T-helper 22 cell (primary cell): ENCODE measurements at regions not wholly inside any gene's neighbourhood (a gene's known extent, or its start where the extent isn't known, plus 50 kb on each side); places are given as distances from the start of the nearest gene placed in this dataset.

Source experiments
- DNase-seq: peaks from one replicate; pipeline ENCODE4 v3.0.0-alpha.2; 2020; ENCODE audit warnings: low read depth

DNA sequence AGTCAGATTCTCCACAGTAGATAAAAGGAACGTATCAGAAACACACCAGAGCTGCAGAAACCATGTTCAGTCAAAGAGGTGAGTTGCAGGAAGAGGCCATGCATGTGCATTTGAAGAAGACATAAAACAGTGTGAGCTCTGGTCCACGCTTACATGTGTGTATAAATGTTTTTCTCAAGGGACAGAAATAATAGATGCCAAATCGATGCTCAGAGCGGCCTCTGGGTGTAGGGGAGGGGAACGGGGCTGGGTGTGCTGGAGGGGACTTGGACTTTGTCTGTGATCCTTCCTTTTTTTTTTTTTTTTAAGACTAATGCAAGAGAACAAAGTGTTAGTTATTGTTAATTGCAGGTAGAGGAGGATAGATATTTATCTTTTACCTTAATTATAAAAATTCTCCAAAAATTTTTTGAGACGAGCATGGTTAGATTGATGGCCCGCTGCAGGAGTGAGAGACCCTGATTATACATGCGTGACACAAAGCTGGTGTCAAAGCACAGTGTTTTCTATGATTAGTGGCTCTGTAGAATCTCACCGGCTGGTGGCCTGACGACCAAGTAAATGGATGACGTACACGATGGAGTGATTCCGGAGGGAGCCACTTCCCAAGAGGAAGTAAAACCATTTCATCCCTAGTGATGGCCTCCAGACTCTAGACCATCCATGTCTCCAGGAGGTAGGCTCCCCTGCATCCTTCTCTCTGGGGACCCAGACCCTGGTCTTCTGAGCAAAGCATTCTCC, 240.2 kb downstream of the ENGASE start:
- DNase-seq: no peak

- no peak for DNase-seq
Measured at GRCh38 chr17:79311373-79311772, 236.7 kb downstream of the ENGASE start.

DNA sequence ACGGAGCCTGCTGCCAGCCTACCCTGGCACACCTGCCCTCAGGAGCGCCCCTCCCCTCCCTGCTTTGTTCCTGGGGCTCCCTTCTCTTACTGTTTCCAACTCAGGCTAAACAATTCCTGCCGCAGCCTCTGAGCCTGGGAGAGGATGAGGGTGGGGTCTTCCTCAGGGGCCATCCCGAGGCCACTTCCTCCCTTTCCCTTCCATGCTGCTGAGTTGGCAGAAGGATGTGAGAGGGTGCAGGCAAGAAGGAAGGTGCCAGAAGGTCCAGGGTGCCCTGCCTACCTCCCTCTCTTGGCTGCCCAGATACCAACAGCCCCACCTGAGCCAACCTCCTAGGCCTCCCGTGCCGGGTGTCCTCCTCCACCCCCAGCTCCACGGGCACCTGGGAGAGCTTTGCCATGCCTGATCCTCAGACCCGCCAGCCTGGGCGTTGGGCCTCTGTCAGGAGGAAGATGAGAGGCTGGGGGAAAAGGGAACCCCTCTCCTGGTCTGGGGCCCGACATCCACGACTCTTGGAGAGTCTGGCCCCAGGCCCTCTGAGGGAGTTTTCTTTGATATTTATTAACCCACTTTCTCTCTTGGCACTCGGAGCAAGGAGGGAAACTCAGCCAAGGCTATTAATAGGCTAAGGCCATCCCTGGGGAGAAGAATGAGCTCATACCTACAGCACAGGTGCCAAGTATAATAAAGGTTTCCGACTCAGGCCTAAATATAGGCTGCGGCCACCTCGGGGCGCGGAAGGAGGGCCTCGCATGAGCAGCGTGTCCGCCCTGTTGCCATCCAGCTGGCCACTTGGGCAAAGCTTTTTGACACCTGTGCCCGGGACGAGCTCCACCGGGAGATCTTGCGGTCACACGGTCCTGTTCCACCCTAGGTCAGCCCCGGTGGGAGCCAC, 232.0 kb downstream of the ENGASE start:
- DNase-seq: no peak

DNA sequence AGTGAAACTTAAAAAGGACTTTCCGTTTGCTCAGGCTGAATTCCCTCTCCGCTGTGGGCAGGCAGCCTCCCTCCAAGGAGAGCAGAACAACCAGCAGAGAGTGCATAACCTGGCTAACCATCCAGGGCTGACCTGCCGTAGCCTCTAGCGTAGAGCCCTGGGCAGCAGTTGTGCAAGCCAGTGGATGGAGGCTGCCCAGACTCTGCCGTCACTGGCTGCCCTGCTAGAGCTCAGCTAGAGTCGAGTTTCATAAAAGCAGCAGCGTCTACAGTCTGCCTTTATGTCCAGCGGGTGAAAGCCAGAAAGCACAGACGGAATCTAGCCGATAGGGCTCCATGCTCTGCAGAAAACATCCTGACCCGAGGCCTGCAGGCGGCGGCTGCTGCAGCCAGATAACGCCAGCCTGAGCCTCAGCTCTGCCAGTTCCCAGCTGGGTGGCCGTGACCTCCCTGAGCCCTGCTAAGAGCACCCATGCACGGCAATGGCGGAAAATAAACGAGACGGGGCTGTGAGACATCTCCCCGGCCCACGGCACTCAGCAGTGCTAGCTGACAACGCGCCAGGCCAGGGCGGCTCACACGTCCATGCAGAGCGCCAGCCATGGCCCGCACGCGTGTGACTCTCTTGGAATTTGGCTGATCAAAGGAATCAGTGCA, 231.3 kb downstream of the ENGASE start:
- no peak for DNase-seq

GRCh38 chr17:79305376-79305767, 230.7 kb downstream of the ENGASE start:
- DNase-seq: no peak

GRCh38 chr17:79304884-79305283, 230.3 kb downstream of the ENGASE start:
- no peak for DNase-seq

DNA sequence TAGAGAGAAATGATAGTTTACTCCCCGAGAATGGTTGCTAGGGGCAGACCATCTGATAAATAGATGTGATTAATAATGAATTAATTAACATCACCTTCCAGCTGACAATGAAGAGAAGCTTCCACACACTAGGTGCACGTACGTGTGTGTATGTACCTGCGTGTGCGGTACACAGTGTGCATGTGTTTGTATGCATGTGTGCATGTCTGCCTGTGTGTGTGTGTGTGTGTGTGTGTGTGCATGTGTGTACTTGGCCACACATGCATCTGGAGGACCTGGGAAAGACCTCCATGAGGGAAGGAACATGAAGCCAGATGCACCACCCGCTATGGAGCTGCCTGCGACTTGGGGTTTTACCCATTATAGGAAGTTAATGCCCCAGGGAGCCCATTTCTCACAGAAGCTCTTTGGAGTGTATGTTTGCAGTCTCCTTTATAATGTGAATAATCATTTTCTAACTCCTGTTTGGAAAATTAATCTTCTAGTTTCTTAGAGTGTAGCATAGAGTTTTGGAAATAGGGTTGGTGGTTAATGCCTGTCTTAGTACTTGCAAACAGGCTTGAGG, 229.1 kb downstream of the ENGASE start:
- no peak for DNase-seq

DNA sequence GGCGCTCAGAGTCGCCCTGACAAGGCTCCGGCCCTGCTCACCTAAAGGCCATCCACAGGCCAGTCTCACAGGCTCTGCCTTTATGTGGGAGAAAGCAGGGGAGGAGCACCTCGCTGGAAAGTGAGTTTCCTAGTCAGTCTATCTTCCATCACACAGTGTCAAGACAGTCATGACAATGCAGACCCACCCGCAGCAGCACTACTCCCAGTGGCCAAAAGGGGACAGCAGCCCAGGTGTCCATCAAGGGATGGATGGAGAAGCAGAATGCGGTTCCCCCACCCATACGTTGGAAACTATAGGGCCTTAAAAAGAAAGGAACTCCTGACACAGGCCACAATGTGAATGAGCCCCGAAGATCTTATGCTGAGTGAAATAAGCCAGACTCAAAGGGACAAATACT, 226.8 kb downstream of the ENGASE start:
- no peak for DNase-seq

DNA sequence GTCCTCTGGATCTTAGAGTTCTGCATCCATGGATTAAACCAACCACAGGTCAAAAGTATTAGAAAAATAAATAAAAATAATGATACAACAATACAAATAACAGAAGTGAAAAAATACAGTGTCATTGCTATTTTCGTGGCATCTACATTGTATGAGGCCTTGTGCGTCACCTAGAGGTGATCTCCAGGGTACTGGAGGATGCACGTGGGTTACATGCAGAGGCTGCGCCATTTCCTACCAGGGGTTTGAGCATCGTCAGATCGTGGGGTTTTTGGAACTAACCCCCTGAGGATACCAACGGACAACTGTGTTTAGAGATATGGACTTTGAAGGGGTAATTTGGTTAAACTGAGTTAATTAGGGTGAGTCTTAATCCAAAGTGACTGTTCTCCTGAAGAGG, 224.7 kb downstream of the ENGASE start:
- no peak for DNase-seq

GRCh38 chr17:79298799-79299198, 224.2 kb downstream of the ENGASE start:
- no peak for DNase-seq

DNA sequence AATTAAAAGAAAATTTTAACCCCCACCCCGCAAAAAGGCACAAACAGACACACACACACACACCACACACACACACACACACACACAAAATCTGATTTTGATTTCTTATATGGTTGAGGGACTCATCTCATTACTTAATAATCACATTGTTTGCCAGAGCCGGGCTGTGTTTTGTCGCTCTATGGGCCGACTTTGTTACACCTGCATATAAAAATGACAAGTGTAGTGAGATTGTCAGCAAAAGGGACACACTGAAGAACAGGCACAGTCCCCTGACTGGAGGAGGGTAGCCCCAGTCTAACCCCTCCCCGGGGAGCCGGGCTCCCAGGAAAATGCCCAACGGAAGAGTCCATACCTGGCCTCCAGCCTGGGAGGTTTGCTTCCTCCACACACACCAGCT, 221.6 kb downstream of the ENGASE start:
- no peak for DNase-seq

DNA sequence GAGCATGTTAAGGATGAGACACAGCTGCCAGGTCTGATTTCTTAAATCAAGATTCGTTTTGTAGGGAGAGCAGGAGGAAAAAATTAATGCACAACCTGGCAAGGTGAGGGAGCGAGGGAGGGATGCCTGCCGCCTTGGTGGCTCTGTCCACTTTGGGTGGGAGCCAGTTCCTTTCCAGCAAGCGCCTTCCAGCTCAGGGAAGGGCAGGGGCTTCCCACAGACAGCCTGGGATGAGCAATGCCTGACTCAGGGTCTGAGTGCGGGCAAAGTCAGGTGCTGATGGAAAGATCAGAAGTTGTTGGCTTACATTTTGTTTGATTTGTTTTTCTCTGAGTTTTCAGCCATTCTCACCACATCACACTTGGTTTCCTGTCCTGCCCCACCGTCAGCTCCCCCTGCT, 220.7 kb downstream of the ENGASE start:
- no peak for DNase-seq

GRCh38 chr17:79294459-79295071, 219.9 kb downstream of the ENGASE start:
- no peak for DNase-seq

DNA sequence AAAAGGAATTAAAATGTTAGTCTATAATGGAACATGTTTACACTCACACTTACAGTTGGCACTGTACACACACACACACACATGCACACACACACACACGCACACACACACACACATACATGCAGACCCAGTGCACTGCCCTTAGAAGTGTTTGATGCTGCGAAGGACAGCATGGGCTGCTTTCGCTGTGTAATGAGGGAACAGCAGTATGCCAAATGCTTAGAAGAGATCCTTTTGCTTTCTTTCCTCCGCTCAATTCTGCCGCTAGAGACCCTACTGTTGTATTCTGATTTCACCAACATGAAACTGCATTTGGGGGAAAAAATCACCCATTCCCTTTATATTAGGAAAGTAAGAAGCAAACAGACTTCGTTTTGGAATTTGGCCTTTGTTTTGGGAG, 217.9 kb downstream of the ENGASE start:
- no peak for DNase-seq

- no peak for DNase-seq
Measured at GRCh38 chr17:79291391-79291790, 216.8 kb downstream of the ENGASE start.

GRCh38 chr17:79290726-79291125, 216.1 kb downstream of the ENGASE start:
- DNase-seq: no peak

DNA sequence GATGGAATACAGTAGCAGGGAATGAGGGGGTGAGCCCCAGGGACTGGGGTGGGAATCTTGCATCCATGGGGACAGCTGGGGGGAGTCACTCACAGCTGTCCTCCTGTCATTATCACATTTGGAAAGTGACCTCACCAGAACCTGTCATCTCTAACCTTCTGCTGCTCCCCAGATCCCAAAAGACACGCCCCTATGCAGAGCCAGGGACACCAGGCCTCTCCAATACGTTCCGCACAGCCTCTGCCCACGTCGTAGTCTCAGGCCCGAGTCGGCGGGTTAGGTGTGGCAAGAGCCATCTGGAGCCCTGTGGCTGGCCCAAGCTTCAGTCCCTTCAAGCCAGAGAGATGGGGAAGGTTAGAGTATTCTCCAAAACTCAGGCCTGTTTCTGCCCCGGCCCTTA, 214.3 kb downstream of the ENGASE start:
- DNase-seq: no peak

DNA sequence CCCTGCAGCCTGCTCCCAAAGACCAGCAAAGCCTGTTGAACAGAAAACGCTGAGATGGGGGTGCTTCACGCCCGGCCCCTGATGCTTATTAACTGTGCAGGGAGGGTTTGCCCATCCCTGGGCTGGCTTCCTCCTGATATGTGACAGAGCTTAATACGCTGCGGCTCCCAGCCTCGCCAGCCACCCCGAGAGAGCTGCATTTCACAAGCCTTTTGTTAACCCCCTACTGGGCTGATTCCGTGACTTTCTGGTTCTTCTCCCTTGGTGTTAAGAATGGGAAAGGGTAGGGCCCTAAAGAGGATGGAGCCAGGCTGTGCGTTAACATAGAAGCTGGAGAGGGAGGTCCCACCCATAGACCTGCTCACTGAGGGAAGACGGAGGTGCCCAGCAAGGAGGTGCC, 211.8 kb downstream of the ENGASE start:
- DNase-seq: no peak

DNA sequence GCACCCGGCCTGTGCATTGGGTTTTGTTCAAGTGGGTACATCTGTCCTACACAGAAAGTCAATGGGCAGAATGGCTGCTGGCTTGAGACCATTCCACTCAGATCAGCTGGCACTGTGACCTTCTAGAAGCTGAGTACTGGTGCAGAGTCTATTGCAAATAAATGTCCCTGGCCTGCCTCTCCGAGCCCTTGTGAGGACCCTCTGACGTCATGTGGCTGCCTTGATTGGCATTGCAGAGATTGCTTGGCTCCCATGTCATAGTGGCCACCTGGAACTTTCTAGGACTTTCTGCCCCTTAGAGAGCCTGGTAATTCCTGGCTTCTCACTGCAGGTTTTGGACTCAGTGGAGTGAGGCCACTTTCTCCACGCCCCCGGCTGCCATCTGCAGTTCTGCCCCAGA, 211.3 kb downstream of the ENGASE start:
- DNase-seq: no peak

DNA sequence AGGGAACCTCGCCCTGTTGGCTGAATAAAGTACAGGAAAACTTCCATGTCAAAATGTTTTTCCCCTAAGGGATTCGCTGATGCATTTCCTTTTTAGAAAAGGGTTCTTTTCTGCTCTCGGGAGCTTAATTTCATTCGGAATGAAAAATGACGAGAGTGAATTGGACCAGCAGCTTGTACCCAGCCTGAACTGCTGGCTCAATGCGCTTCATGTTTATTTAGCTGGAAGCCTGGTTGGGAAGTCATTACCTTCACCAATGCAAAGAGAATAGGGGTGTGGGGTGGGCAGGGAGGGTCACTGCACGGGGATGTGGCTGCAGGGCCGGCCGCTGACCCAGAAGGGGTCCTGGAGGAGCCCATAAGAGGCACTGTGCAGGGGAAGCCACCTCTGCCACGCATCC, 207.7 kb downstream of the ENGASE start:
- no peak for DNase-seq

DNA sequence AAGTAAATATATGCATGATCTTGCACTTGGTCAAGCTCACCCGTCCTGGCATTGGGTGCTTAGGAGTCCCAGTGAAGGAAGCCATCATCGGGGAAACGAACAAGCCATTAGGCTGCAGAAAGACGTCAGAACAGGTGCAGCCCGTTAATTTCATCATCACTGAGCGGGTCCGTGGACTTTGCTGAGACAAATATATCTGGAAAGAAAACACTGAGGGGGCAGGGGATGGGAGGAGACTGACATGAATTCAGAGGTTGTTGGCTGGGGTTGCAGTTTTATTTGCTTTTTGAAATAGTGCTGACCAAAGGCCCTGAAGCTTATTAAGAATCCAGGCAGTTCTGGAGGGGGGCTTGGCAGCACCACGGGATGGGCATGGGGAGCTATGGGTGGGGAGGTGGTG, 207.2 kb downstream of the ENGASE start:
- no peak for DNase-seq

DNA sequence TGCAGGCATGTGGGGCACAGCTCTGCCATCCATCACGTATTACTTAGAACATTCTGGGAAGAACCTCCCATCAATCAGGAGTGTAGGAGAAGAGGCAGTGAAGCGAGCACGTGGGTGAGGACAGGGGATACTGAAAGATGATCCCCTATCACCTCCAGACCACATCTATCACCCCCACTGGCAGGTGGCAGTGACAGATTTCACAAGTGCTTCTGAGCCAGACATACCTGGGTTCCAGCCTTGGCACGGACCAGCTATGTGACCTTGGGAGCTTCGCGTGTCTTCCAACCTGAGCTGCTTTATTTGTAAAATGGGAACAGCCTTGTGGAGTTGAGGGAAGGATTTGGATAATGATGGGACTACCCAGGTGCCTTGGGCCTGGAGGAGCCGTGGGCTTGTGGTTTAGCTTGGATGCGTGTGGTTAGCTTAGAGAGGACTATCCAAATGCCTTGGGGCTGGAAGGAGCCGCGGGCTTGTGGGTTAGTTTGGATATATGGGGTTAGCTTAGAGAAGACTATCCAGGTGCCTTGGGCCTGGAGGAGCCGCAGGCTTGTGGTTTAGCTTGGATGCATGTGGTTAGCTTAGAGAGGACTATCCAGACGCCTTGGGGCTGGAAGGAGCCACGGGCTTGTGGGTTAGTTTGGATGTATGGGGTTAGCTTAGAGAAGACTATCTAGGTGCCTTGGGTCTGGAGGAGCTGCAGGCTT, 206.4 kb downstream of the ENGASE start:
- DNase-seq: no peak
